ENCODE measurements at regions not wholly inside any gene's neighbourhood (a gene's known extent, or its start where the extent isn't known, plus 50 kb on each side); places are given as distances from the start of the nearest gene placed in this dataset.
"Not testable (repeated sequence)": the region's sequence is repeated elsewhere in the genome, so short reads cannot be mapped to it uniquely, and the experiment has no call there.

- DNase-seq: no peak
Observed at GRCh38 chr1:212495766-212496494, 63.2 kb downstream of the NENF start.

GRCh38 chr1:212496682-212497081, 64.0 kb downstream of the NENF start:
- no peak for DNase-seq

GRCh38 chr1:212497553-212497952, 64.8 kb downstream of the NENF start:
- DNase-seq: no peak

- no peak for DNase-seq
Observed at GRCh38 chr1:212498283-212499040, 65.7 kb downstream of the NENF start.

GRCh38 chr1:212500351-212500750, 67.6 kb downstream of the NENF start:
- DNase-seq: no peak

- DNase-seq: no peak
Observed at GRCh38 chr1:212500983-212501382, 68.3 kb downstream of the NENF start.

GRCh38 chr1:212503714-212504113, 71.0 kb downstream of the NENF start:
- DNase-seq: no peak

- DNase-seq: no peak
Observed at GRCh38 chr1:212504171-212504803, 71.6 kb downstream of the NENF start.

- DNase-seq: no peak
Observed at GRCh38 chr1:212506666-212507065, 73.9 kb downstream of the NENF start.

- DNase-seq: no peak
Observed at GRCh38 chr1:212507369-212507768, 74.6 kb downstream of the NENF start.

- no peak for DNase-seq
Observed at GRCh38 chr1:212512816-212513559, 80.3 kb downstream of the NENF start.

- no peak for DNase-seq
Observed at GRCh38 chr1:212513586-212513985, 80.9 kb downstream of the NENF start.

GRCh38 chr1:212514056-212514614, 81.4 kb downstream of the NENF start:
- DNase-seq: no peak

GRCh38 chr1:212514782-212515181, 82.1 kb downstream of the NENF start:
- DNase-seq: no peak

- DNase-seq: no peak
Observed at GRCh38 chr1:212515329-212515760, 82.6 kb downstream of the NENF start.

GRCh38 chr1:212516012-212516411, 83.3 kb downstream of the NENF start:
- not testable (repeated sequence) for DNase-seq

GRCh38 chr1:212518188-212519054, 85.7 kb downstream of the NENF start:
- no peak for DNase-seq

GRCh38 chr1:212519131-212519530, 86.4 kb downstream of the NENF start:
- DNase-seq: no peak

- no peak for DNase-seq
Observed at GRCh38 chr1:212520299-212520698, 87.6 kb downstream of the NENF start.

- DNase-seq: no peak
Observed at GRCh38 chr1:212520746-212521145, 87.8 kb upstream of the ATF3 start.

- DNase-seq: no peak
Observed at GRCh38 chr1:212525479-212526110, 83.0 kb upstream of the ATF3 start.

Measured in SIG-M5 (cell line).